ENCODE measurements at regions not wholly inside any gene's neighbourhood (a gene's known extent, or its start where the extent isn't known, plus 50 kb on each side); places are given as distances from the start of the nearest gene placed in this dataset.
A peak's percentile ranks its signal among the peaks of the same experiment; 100 is the strongest.
"Not testable (repeated sequence)": the region's sequence is repeated elsewhere in the genome, so short reads cannot be mapped to it uniquely, and the experiment has no call there.

DNA sequence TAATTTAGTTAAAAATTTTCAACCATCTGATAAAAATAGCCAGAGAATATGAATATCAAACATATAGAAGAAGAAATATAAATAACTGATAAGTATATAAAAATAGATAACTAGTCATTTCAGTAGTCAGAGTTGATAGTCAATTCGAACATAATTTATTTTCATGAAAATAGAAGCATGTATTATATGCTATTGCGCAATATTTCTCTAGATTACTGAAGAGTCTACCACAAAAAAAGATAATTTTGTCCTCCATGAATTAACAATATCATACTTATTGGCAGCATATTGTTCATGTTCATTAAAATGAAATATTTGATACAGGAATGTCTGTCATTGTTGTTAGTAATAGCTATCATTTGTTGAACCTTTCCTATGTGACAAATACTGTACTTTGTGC is 376.2 kb upstream of the TOM1L1 start:
- DNase-seq: no peak

DNA sequence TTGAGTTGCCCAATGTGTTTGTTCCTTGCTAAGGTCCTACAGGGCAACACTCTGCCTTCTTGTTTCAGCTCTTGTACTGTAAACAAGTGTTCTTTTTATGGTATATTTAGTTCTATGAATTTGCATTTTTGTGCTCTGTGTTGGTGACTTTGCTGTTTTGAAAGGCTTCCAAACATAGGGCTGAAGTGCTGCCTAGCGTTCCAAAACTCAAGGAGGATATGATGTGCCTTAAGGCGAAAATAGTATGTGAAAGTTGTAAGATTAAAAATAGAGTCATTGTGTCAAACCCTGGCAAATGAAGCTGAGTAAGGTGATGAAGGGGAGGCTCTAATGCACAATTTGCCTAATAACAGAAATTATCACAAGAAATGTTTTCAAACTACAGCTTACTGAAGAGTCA is 372.7 kb upstream of the TOM1L1 start:
- DNase-seq: no peak

DNA sequence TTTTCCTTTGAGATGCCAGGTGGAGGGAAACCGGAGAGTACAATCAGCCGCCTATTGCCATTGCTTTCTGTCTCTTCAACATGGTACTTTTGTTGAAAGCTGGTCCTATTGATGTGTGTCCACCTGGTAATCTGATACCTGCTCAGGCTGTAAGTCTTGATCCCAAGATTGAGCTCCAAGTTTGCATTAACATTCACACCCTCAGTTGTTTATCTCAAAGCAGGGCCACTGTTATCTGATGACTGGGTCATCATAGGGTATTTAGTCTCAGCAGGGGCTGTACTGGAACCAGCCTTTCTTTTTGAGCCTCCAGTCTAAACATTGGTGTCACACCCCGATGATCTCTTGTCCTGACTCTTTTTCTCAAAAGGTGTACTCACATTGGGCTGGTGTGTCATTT is 370.3 kb upstream of the TOM1L1 start:
- DNase-seq: no peak

DNA sequence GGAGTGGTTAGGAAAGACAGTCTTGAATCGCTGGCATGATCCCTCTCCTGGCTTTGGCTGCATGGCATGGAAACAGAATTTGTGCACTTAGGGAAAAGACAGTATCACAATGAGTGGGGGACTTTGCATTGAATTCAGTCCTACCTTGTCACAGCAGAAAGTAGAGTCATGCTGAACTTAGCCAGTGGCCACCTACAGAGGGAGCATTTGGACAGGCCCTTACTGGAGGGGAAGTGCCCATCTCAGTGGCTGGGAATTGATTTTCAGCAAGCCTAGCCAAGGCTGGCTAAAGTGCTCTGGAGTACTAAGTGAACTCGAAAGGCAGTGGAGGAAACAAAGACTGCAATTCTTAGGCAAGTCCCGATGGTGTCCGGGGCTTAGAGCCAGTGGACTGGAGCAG is 364.3 kb upstream of the TOM1L1 start:
- no peak for DNase-seq

DNA sequence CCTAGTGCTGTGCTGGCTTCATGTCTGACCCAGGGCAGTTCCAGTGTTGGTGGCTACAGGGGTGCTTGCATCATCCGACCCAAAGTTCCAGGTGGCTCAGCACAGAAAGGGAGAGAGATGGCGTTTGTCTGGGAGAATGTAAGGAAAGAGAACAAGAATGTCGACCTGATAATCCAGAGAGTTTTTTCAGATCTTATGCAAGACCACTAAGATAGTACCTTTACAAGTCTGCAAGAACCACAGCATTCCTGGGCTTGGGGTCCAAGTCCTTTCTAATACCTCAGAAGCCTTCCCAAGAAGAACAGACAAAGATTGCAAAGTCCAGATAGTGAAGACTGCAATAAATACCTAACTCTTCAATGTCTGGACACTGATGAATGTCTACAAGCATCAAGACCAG is 363.0 kb upstream of the TOM1L1 start:
- no peak for DNase-seq

DNA sequence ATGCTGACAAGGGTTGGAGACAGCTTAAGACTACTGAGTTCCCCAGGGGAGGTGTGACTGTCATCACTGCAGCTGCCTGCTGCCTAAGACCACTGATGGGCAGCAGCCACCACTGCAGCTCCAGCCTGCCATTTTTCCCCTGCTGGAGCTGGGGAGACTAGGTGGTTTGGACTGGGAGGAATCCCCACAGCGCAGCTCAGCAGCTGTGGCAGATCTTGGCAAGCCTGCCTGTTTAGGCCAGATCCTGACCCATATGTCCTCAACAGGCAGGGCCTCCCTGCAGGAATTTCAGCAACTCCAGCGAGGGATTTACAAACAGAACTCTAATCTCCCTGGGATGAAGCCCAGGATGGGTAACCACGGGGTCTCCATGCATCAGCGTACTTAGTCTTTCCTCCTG is 356.4 kb upstream of the TOM1L1 start:
- DNase-seq: no peak

DNA sequence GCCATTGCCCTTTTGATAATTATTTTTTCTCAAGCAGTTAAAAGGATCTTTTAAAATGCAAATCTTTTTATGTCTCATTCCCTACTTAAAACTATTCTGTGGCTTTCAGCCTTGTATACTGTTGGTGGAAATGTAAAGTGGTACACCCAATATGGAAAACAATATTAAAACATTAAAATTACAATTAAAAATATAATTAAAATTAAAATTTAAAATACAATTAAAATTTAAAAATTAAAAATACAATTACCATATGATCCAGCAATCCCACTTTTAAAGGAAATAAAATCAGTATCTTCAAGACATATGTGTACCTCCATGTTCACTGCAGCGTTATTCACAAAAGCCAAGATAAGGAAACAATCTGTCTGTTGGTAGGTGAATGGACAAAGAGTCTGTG is 340.8 kb upstream of the TOM1L1 start:
- no peak for DNase-seq

DNA sequence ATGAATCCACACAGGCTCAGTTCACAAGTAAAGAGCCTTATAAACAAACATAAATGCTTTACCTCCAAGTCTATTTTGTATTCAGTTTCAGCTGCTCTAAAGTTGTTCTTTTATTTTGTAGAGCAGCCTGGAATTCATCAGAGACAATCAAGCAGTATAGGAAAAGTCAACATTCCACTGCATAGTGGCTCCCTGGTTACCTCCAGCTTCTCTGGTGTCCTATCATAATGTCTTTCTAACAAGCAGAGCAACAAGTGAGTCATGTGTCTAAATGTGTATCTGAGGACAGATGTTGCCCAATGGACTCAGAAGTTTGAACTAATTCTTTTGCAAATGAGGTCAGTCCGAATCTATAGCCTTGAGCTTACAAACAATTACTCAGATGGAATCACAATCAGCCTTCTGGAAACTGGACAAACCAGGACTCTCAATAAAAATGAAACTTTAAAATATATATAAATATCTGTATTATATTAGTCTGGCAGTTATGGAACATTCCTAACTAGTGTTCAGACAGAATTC is 292.0 kb upstream of the TOM1L1 start:
- DNase-seq: no peak

DNA sequence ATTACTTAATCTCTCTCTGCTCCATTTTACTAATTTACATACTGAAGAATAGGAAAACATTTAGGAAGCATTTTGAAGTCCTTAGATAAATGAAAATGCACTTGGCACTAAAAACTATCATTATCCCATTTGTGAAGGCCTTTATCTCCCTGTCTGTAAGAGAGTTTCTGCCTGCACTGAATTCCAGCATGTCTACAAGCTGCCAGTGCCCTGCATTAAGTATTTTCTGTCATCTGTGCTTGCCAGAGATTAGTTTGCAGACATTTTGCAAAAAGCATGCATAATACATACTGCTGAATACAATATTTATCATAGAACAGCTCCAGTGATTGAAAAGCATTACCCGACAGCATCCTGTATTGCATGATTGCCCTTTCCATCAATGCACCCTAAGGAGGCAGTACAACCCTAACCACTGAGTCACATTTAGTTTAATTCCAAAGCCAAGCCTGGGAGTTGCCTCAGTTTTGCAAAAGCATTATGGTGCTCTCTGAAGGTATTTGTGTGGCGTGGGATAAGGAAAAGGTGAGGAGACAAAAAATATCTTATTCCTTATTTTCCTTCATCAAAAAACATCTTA is 280.2 kb upstream of the TOM1L1 start:
- DNase-seq: no peak

DNA sequence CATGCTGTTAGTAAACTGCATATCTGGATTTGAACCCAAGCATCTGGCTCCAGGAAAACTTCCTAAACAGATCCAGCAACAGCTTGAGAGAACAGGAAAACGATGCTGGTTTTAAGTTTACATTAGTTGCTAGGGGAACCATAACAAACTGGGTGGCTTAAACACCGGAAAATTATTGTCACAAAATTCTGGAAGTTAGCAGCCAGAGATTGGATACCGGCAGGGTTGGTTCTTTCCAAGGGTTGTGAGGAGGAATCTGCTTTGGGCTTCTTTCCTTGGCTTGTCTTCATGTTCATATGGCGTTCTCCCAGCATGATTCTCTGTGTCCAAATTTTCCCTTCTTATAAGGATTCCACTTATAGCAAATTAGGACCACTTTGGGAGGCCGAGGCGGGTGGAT is 276.9 kb upstream of the TOM1L1 start:
- no peak for DNase-seq

DNA sequence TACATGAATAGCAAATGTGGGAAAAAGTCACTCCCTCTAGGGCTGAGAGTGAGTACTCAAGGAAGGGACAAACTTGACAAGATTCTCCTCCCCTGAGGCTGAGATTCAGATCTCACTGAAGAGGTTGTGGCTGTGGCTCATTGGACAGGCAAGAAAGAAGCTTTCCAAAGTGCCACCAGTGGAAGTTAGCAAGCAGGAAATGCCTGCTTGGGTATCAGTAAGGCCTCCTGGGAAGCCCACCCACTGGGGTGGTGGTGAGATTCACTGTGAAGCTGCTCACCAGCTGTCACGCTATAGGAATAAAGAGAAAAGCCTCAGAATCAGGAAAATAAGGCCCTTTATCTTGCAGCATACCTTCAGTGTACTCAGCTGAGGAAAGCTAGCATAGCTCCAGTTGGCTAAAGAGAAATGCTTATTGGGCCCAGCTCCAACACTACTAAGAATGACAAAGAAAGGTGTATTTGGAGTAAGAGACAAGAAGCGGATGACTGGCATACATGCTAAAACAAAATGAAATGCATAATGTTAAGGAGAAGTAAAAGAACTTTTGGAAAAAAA is 274.4 kb upstream of the TOM1L1 start:
- DNase-seq: no peak

DNA sequence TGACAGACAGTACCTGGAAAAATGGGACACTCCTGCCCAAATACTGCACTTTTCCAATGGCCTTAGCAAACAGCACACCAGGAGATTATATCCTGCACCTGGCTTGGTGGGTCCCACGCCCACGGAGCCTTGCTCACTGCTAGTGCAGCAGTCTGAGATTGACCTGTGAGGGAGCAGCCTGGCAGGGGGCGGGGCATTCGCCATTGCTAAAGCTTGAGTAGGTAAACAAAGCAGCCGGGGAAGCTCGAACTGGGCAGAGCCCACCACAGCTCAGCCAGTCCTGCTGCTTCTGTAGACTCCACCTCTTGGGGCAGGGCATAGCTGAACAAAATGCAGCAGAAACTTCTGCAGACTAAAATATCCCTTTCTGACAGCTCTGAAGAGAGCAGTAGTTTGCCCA is 261.2 kb upstream of the TOM1L1 start:
- DNase-seq: not testable (repeated sequence)

DNA sequence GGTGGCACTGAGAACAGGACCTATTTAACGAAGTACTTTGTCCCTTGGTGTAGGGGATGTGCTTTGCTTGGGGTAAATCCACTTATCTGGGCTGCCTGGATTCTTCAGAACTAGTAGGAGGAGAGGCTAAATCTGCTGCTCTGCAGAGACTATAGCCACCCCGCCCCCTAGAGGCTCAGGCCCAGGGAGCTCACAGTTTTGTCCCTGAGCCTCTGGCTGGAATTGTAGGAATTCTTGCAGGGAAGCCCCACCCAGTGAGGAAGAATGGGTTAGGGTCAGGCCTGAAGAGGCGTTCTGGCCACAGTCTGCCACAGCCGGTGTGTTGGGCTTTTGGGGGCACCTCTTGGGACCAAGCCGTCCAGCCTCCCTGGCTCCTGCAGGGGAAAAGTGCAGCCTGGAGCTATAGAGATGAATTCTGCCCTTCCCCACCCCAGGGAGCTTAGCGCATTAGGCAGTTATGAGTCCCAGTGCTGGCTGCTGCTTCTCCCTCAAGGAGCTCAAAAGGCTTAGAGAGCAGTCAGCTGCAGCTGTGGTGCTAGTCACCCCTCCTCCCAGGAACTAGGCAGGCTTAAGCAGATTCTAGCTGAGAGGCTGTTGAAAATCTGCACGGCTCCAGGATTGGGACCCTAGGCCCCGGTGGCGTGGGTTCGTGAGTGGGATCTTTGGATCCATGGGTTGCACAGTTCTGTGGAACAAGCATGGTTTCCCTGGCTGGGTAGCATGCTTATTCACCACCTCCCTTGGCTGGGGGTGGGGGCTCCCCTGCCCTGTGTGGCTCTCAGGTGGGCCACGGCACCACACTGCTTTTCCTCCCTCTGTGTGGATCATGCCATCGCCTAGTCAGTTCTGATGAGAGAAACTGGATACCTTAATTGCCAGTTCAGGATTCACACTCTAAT is 237.4 kb upstream of the TOM1L1 start:
- DNase-seq: no peak

DNA sequence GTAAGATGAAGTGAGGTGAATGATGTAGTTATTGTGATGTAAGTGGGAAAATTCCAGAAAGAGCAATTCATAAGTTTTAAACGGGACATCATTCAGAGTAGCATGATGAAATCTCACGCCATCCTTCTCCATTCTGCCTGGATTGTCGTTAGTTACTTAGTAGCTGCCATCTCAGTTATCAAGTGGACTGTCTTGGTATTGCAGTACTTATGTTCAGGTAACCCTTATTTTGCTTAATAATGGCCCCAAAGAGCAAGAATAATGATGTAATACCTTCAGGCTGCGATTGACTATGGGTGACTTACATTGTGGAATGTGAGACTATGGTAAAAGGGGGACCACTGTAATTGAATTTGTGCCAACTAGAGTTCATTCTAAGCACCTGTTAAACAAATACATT is 234.1 kb upstream of the TOM1L1 start:
- no peak for DNase-seq

DNA sequence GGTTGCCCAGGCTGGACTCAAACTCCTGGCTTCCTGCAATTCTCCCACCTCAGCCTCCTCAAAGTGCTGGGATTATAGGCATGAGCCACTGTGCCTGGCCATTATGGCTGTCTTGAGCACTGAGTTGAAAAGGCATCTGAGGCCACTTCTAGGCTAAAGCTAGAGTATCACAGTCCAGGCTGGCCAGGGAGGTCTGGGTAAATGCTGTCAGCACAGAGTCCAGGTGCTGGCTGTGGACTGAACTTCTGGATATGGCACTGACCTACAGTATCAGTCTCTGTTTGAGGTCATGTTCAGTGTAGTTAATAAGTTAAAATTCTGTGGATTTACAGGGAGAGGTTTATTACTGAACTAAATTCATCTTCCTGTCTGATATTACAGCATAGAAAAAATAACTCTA is 222.5 kb upstream of the TOM1L1 start:
- no peak for DNase-seq

DNA sequence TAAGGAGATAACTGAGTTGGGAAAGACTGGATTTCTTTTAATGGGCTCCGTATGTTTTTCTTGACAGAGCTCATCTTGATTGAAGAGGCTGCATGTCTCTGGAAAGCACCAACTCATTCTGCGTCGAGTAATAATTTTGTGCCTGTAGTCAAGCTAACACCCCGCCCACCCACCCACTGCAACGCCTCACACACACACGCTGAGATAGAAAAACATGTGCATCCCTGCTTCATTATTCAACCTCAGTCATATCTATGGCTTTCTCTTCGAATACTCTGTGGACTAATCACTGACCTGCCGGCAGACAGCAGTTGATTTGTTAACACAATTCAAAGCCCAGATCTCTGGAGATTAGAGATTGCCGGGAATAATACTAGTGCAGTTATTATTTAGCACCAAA is 220.2 kb upstream of the TOM1L1 start:
- DNase-seq: no peak

DNA sequence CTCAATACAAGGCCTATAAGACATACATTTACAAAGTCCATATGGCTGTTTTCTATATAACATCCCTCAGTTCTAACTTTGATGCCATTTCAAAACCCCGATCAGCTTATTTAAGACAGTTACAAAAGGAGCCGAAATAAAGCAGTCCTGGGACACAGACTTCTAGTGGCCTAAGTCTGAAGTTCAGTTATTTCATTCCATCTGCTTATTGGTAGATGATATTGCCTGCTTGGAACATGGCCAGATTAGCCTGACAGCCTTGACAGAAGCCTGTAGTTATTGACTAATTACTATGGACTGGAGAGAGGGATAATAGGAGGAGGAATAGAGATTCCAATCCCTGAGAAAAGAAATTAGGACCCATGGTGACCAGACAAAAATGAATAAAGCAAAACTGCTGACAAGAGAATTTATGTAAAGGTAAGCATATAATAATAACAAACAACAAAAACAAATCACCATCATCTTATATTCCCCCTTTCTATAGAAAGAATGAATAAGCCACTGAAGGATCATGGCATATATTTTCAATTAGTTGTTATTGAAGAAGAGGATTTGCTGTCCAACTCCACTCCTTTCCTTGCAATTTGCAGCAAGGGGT is 206.3 kb upstream of the TOM1L1 start:
- no peak for DNase-seq

DNA sequence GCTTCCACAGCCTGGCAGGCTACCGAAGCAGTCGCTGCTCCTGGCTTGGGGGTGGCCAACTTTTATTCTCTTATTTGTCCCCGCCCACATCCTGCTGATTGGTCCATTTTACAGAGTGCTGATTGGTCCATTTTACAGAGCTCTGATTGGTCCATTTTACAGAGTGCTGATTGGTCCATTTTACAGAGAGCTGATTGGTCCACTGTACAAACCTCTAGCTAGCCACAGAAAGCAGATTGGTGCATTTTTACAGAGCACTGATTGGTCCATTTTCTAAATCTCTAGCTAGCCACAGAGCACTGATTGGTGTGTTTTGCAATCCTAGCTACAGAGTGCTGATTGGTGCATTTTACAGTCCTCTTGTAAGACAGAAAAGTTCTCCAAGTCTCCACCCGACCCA is 187.9 kb upstream of the TOM1L1 start:
- DNase-seq: not testable (repeated sequence)

DNA sequence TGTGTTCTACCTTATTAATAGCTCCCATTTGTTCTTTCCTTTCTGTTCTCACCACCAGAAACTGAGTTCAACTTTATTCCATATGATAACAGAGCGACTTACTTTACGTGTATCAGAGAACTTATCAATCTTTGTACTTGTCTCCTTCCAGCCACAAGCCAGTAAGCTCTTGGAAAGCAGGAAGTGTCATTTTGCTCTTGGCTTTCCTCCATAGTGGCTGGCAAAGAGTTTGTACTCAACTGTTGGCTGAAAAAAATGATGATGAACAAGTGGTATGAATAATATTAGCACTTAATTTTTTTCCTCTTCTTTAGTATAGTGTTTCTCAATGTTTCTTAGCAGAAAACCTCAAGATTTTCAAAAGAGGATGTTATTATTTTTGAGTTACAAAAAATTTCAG is 182.4 kb upstream of the TOM1L1 start:
- peak; percentile 27 for DNase-seq

DNA sequence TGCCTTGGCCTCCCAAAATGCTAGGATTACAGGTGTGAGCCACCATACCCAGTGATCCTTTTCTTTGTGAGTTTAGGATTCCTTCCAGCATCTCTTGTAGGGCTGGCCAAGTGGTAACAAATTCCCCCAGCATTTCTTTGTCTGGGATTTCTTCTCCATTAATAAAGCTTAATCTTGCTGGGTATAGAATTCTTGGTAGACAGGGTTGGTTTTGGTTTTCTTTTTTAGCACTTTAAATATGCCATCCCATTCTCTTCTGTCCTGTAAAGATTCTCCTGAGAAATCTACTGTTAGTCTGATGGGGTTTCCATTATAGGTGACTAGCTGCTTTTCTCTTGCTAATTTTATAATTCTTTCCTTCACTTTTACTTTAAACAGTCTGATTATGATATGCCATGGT is 173.0 kb upstream of the TOM1L1 start:
- peak; percentile 6 for DNase-seq

DNA sequence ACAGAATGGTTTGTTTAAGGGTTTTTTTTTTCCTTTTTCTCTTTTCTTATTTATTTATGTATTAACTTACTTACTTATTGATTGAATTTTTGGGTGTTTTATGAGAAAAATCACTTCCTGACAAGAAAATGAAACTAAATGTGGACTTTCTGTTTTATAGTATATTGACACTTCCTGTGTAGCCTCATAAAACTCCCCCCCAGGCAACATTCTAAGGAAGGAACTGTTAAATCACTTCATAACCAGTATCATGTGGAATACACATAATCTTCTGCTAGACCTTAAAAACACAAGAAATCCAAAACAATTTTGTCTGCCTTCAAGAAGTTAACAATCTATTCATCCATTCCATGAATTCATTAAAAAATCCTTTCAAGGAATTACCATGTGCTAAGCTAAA is 164.1 kb upstream of the TOM1L1 start:
- peak; percentile 71 for DNase-seq

DNA sequence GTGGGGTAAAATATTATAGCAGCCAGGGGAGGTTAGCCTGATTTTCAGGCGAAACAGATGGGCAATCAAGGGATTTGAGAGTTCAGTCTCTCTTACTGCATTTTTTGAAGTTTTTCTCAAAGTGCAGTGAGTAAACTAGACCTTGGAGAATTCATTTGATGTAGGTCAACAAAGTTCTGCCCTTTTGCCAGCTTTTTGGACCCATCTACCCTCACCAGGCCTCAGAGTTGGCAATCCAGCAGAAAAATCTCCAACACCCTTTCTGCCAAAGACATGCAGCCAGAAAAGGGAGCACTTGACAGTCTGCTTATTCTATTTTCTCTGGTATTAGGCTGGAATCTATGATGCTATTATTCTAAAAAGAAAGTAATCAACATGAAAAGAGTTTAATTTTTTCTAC is 162.2 kb upstream of the TOM1L1 start:
- no peak for DNase-seq

DNA sequence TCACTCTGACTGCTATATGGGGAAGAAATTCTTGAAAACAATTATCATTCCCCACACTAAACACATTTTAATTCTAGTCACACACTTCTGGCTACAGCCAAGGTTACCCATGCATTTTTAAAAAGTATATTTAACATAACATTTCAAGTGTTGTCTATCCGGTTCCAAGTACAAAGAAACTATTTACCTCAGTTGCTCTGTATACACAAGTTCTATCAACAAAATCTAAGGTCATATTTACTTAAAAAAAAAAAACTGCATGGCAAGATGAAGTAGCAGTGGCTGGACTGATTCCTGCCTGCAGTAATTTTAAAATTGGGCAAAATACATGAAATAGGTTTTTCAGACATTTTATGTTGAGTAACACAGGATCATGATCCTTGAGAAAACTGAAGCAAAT is 155.9 kb upstream of the TOM1L1 start:
- no peak for DNase-seq

DNA sequence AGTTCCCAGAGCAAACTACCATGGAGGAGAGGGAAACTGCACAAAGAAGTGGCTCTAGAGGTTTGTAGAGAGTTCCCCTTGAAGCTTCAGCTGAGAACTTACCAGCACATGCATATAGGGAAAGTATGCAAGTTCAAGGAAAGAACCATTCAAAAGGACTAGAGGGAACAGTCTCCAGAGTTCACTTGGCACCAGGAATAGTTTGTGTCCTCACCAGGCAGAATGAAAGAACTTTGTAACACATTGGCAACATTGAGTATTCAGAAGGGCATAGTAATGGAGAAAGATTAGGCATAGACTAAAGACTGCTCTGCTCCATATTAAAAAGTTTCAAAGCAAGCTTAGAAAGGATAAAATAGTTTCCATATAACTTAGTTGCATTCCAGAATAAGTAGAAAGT is 155.4 kb upstream of the TOM1L1 start:
- no peak for DNase-seq

Data from OCI-M1 (cell line).